ENCODE measurements at regions not wholly inside any gene's neighbourhood (a gene's known extent, or its start where the extent isn't known, plus 50 kb on each side); places are given as distances from the start of the nearest gene placed in this dataset.

GRCh38 chr6:165186041-165186440 lies 123.4 kb downstream of the C6orf118 start:
- TF ChIP-seq CTCF (IDR thresholded peaks at IDR 0.05; ENCODE audit: low read length): no peak
- TF ChIP-seq EZH2 (optimal IDR thresholded peaks at IDR 0.05; ENCODE audit: low read depth, low read length): no peak

All from MM.1S (cell line).